ENCODE measurements at regions not wholly inside any gene's neighbourhood (a gene's known extent, or its start where the extent isn't known, plus 50 kb on each side); places are given as distances from the start of the nearest gene placed in this dataset.

DNA sequence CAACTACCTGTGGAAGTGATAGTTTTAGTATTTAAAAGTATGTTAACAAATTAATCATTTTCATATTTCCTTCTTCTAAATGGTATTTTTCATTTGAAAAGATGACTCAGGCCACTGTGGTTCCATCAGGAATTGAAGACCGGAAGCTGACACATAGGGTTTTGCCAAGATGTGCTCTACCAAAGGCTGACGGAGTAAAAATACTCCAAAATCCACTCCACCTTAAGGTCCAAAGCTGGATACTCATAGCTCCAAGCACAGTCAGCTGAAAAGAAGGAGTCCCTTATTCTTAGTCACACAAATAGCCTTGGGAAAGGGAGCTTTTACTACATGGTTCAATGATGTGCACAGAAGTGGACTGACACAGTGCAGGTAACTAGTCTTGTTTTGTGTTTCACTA, 472.0 kb downstream of the ARAP2 start:
- no peak for DNase-seq
- intact Hi-C loops (cut with DNase I; ENCODE audit: low total_unique reads): no loop called here
- TF ChIP-seq, protein P1, sequence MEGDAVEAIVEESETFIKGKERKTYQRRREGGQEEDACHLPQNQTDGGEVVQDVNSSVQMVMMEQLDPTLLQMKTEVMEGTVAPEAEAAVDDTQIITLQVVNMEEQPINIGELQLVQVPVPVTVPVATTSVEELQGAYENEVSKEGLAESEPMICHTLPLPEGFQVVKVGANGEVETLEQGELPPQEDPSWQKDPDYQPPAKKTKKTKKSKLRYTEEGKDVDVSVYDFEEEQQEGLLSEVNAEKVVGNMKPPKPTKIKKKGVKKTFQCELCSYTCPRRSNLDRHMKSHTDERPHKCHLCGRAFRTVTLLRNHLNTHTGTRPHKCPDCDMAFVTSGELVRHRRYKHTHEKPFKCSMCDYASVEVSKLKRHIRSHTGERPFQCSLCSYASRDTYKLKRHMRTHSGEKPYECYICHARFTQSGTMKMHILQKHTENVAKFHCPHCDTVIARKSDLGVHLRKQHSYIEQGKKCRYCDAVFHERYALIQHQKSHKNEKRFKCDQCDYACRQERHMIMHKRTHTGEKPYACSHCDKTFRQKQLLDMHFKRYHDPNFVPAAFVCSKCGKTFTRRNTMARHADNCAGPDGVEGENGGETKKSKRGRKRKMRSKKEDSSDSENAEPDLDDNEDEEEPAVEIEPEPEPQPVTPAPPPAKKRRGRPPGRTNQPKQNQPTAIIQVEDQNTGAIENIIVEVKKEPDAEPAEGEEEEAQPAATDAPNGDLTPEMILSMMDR (IDR thresholded peaks at IDR 0.05): no peak
- TF ChIP-seq POLR2AphosphoS5 (IDR thresholded peaks at IDR 0.05) (no peak), EP300 (IDR thresholded peaks at IDR 0.05) (no peak), POLR2A (IDR thresholded peaks at IDR 0.05) (no peak)
- H3K4me3 ChIP-seq: no peak overlapping the region
- WGBS, 5 donors: 83 to 94% (median 91%) methylated on average over 2 of the region's 2 CpGs
- no peak overlapping the region for H3K27ac ChIP-seq
- H3K4me1 ChIP-seq: no peaks in the 10 kb centered on the region
- no peaks in the 10 kb centered on the region for H3K9me3 ChIP-seq
- no peaks in the 10 kb centered on the region for H3K36me3 ChIP-seq
- no peaks in the 10 kb centered on the region for H3K27me3 ChIP-seq

DNA sequence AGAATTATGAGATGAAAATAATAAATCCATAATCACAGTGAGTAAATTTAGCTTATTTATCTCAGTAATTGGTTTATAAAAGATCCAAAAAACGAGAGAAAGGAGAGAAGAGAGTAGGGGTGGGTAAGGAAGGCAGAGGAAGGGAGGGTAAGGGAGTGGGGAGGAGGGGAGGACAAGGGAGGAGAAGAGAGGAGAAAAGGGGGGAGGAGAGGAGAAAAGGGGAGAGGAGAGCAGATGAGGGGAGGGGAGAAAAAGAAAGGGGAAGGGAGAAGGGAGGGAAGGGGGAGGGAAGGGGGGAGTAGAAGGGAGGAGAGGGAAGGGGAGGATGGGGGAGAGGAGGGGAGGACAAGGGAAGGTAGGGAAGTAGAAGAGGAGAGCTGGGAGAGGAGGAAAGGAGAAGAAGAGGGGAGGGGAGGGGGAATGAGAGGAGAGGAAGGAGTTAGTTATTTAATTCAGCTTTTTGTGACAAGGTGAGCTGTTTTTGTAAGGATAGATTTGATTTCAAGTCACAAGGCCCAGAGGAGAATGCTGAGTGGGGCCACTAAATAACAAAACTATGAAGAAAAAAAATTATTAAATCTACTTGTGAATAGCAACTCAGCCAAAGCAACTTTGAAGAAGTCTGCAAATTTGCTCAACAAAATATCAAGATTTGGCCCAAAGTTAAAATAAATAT, 454.3 kb downstream of the ARAP2 start:
- DNase-seq: no peak
- H3K27ac ChIP-seq: no peak overlapping the region
- no peak overlapping the region for H3K4me3 ChIP-seq
- intact Hi-C loops (cut with DNase I; ENCODE audit: low total_unique reads): no loop called here
- no peaks in the 10 kb centered on the region for H3K4me1 ChIP-seq
- TF ChIP-seq POLR2A (IDR thresholded peaks at IDR 0.05) (no peak), POLR2AphosphoS5 (IDR thresholded peaks at IDR 0.05) (no peak), EP300 (IDR thresholded peaks at IDR 0.05) (no peak)
- TF ChIP-seq, protein P1 (IDR thresholded peaks at IDR 0.05): no peak
- WGBS, 5 donors: 7 to 32% (median 24%) methylated on average over 1 of the region's 1 CpG
- H3K36me3 ChIP-seq: no peaks in the 10 kb centered on the region
- no peaks in the 10 kb centered on the region for H3K27me3 ChIP-seq
- H3K9me3 ChIP-seq: no peaks in the 10 kb centered on the region

DNA sequence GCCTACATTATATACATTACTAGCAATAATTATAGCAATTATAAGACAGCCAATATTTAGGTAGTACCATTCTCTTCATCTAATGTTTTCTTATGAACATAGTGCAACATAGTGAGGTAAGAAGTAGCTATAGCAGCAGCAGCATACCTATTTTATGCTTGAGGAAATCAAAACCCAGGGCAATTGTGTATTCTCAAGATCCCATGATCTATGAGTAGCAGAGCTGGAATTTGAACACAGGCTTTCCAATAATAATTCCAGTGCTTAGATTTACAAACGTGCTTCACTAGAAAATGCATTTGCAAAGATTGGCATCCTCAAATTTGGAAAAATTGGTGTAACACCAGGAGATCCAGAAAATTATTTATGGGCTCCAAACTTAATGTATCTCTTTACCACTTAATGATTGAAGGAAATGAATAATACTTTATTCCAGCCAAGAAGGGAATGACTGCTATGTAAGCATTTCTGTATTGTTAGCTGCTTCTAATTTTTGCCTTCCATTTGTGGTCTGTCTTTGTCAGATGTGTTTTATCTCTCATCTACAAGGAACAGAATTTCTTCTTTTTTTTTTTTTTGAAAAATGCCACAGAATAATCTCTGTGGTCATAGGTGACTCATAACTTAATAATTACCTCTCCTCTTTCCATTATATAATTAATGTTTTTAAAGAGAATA, 451.1 kb downstream of the ARAP2 start:
- TF ChIP-seq POLR2AphosphoS5 (IDR thresholded peaks at IDR 0.05) (no peak), POLR2A (IDR thresholded peaks at IDR 0.05) (no peak), EP300 (IDR thresholded peaks at IDR 0.05) (no peak)
- TF ChIP-seq, protein P1 (IDR thresholded peaks at IDR 0.05): no peak
- H3K36me3 ChIP-seq: no peaks in the 10 kb centered on the region
- no peaks in the 10 kb centered on the region for H3K27me3 ChIP-seq
- WGBS, 5 donors: 36 to 64% (median 53%) methylated on average over 1 of the region's 1 CpG
- intact Hi-C loops (cut with DNase I; ENCODE audit: low total_unique reads): no loop called here
- no peaks in the 10 kb centered on the region for H3K4me1 ChIP-seq
- H3K4me3 ChIP-seq: no peak overlapping the region
- H3K27ac ChIP-seq: no peak overlapping the region
- DNase-seq: no peak
- H3K9me3 ChIP-seq: peaks cover 0 to 14% (median 12%) of the 10 kb centered on the region in 4 donors

DNA sequence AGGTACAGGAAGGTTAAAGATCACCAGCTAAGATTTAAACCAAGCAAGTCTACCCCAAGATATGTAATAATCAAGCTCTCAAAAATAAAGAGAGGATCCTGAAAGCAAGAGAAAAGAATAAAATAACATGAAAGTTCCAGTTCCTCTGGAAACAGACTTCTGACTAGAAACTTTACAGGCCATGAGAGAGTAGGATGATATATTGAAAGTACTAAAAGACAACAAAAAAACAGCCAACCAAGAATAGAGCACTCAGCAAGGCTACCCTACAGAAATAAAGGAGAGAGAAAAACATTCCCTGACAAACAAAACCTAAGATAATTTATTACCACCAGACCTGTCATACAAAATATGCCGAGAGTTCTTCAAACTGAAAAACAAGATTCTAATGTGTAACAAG, 450.5 kb downstream of the ARAP2 start:
- Histone ChIP-seq H3K4me1 (no peaks in the 10 kb centered on the region), H3K27me3 (no peaks in the 10 kb centered on the region), H3K27ac (no peak overlapping the region), H3K9me3 (peaks cover 0 to 14% (median 12%) of the 10 kb centered on the region in 4 donors), H3K4me3 (no peak overlapping the region), H3K36me3 (no peaks in the 10 kb centered on the region)
- intact Hi-C loops (cut with DNase I; ENCODE audit: low total_unique reads): no loop called here
- no peak for DNase-seq
- 74 to 98% (median 89%) methylated on average over 1 of the region's 1 CpG for WGBS, 5 donors
- TF ChIP-seq, protein P1 (IDR thresholded peaks at IDR 0.05): no peak
- TF ChIP-seq POLR2AphosphoS5 (IDR thresholded peaks at IDR 0.05) (no peak), EP300 (IDR thresholded peaks at IDR 0.05) (no peak), POLR2A (IDR thresholded peaks at IDR 0.05) (no peak)

All from stomach (tissue), 8 donors.